H1 (cell line): ENCODE measurements at regions not wholly inside any gene's neighbourhood (a gene's known extent, or its start where the extent isn't known, plus 50 kb on each side); places are given as distances from the start of the nearest gene placed in this dataset.

Experiments
- BRCA1 ChIP-seq: IDR thresholded peaks from 2 replicates; pipeline ENCODE4 v1.6.1; 2012; ENCODE audit warnings: low read depth, low read length, improper control_type of control experiment
- EGR1 ChIP-seq: IDR thresholded peaks from 2 replicates; pipeline ENCODE4 v1.6.1; 2011; ENCODE audit warnings: low read depth, low read length, borderline replicate concordance
- JUND ChIP-seq: IDR thresholded peaks from 2 replicates; pipeline ENCODE4 v1.6.1; 2011; ENCODE audit warnings: mild to moderate bottlenecking, improper control_type of control experiment, low read length
- POLR2A ChIP-seq, 2 experiments: IDR thresholded peaks; 1 replicate in 1 of 2; 2 replicates in 1 of 2; pipeline ENCODE4 v1.6.1; 2011; ENCODE audit warnings: low read depth in 2 of 2, low read length in 2 of 2, mild to moderate bottlenecking in 2 of 2; ENCODE audit errors: control extremely low read depth in 1 of 2
- RAD21 ChIP-seq, 2 experiments: IDR thresholded peaks in 1 of 2; conservative IDR thresholded peaks in 1 of 2; 2 replicates each; pipeline ENCODE4 v1.6.1; 2011; ENCODE audit warnings: low read depth in 2 of 2, low read length in 2 of 2, improper control_type of control experiment in 1 of 2, inconsistent platforms in 1 of 2, mild to moderate bottlenecking in 1 of 2, moderate library complexity in 1 of 2
- TF ChIP-seq, protein P1 (sequence below), 3 experiments: IDR thresholded peaks; 1 replicate in 2 of 3; 2 replicates in 1 of 3; pipeline versions ENCODE4 v1.5.1 to v1.6.1; 2011; ENCODE audit warnings: low read length in 3 of 3, mild to moderate bottlenecking in 3 of 3, inconsistent platforms in 2 of 3, low read depth in 1 of 3, moderate library complexity in 1 of 3; ENCODE audit not compliant: insufficient read depth in 1 of 3; ENCODE audit errors: control extremely low read depth in 1 of 3

DNA sequence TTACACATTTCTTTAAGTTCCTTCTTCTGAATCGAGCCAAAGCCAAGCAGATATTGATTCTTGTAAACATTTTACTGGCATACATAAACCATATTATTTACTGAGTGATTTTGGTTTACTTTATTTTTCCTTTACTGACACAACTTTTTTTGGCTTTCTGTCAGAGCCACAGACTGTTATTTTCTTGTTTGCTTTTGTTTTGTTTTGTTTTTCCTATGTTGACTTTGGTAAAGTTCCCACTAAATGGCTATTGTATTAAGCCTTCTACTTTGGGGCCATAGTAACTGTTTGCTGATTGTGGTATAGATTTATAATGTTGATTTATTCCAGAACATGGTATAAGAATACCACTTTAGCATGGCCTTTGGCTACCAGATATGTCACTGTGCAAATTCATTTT, 419.4 kb downstream of the DCDC2C start:
- TF ChIP-seq JUND (no peak), RAD21 (IDR thresholded peaks at IDR 0.05 in 1 of 2, conservative IDR thresholded peaks at IDR 0.05 in 1 of 2; ENCODE audit: low read depth in 2 of 2, low read length in 2 of 2) (no peak), POLR2A (IDR thresholded peaks at IDR 0.05; ENCODE audit: control extremely low read depth in 1 of 2, low read depth in 2 of 2, low read length in 2 of 2) (no peak), EGR1 (no peak), BRCA1 (no peak)
- TF ChIP-seq, protein P1, sequence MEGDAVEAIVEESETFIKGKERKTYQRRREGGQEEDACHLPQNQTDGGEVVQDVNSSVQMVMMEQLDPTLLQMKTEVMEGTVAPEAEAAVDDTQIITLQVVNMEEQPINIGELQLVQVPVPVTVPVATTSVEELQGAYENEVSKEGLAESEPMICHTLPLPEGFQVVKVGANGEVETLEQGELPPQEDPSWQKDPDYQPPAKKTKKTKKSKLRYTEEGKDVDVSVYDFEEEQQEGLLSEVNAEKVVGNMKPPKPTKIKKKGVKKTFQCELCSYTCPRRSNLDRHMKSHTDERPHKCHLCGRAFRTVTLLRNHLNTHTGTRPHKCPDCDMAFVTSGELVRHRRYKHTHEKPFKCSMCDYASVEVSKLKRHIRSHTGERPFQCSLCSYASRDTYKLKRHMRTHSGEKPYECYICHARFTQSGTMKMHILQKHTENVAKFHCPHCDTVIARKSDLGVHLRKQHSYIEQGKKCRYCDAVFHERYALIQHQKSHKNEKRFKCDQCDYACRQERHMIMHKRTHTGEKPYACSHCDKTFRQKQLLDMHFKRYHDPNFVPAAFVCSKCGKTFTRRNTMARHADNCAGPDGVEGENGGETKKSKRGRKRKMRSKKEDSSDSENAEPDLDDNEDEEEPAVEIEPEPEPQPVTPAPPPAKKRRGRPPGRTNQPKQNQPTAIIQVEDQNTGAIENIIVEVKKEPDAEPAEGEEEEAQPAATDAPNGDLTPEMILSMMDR (IDR thresholded peaks at IDR 0.05; ENCODE audit: control extremely low read depth in 1 of 3, insufficient read depth in 1 of 3, low read depth in 1 of 3, low read length in 3 of 3): no peak
